ENCODE measurements at regions not wholly inside any gene's neighbourhood (a gene's known extent, or its start where the extent isn't known, plus 50 kb on each side); places are given as distances from the start of the nearest gene placed in this dataset.

DNA sequence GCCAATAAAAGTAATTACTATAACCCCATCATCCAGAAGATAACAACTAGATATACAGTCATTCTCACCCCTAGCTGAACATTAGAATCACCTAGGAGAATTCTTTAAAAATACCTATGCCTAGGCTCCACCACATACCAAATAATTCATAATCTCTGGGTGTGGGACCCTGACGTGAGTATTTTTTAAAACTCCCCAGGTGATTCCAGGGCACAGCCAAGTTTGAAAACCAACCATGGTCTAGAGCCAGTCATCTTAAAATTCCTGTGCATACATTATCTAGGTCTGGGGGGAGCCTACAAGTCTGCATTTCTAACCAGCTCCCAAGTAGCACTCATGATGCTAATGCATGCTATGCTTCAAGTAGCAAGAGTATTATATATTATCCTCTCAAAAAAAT, 281.0 kb upstream of the MTNR1B start (continued):
- no peak for TF ChIP-seq FOXA2 (IDR thresholded peaks at IDR 0.05)

DNA sequence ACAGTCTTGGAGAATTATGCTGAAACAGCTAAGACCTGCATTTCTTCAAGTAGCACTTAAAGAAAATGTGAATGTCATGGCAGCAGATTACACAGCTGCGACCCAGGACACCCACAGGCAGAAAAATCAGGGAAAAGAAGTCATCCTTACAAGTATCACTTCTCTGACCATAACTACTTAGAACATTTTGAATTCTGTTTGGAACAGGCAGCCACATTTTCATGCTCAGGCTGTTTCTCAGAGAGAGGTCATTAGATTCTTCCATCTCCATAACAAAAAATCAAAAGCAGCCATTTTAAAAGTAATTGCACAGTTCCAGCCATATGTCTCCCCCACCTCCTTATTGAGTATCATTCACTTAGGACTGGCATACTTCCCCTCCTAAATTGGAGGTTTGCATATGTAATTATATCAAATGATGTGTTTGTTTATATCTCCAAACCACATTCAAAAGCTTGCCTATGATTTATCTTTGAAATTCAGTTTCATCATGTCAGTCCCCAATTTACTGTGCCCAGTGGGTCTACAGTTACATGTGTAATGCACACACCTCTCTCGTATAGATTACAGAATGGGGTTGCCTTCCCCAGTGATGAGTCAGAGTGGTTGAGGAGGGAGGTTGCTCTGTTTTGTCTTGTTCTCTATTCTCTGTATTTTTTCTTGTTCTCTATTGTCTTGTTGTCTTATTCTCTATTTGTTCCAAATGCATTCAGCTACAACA, 276.5 kb upstream of the MTNR1B start:
- Histone ChIP-seq H3K36me3 (ENCODE audit: control insufficient read depth in 4 of 4, insufficient read depth in 3 of 4, low read depth in 1 of 4, low read length in 3 of 4) (no peaks in the 10 kb centered on the region), H3K4me1 (ENCODE audit: control insufficient read depth in 4 of 4, insufficient read depth in 4 of 4, low read length in 3 of 4) (no peaks in the 10 kb centered on the region), H3K4me3 (ENCODE audit: low read depth in 1 of 3, low read length in 3 of 3) (no peak overlapping the region), H3K9ac (ENCODE audit: low read depth in 1 of 2, low read length in 2 of 2) (no peak overlapping the region), H3K9me3 (ENCODE audit: control insufficient read depth in 4 of 4, low read length in 3 of 4) (no peaks in the 10 kb centered on the region), H3K27me3 (ENCODE audit: control insufficient read depth in 4 of 4, insufficient read depth in 4 of 4, low read length in 3 of 4) (peaks cover 0 to 3% (median 0%) of the 10 kb centered on the region in 4 donors), H3K27ac (ENCODE audit: low read depth in 1 of 2, low read length in 2 of 2) (no peak overlapping the region)
- 63% methylated on average over 2 of the region's 2 CpGs for WGBS
- TF ChIP-seq, protein P1, sequence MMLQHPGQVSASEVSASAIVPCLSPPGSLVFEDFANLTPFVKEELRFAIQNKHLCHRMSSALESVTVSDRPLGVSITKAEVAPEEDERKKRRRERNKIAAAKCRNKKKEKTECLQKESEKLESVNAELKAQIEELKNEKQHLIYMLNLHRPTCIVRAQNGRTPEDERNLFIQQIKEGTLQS (IDR thresholded peaks at IDR 0.05): no peak
- TF ChIP-seq, protein P2, sequence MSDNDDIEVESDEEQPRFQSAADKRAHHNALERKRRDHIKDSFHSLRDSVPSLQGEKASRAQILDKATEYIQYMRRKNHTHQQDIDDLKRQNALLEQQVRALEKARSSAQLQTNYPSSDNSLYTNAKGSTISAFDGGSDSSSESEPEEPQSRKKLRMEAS (IDR thresholded peaks at IDR 0.05): no peak
- TF ChIP-seq FOXA2 (IDR thresholded peaks at IDR 0.05) (no peak), YY1 (IDR thresholded peaks at IDR 0.05) (no peak), RXRA (IDR thresholded peaks at IDR 0.05) (no peak), FOXA1 (IDR thresholded peaks at IDR 0.05) (no peak), SP1 (IDR thresholded peaks at IDR 0.05) (no peak), NR2F2 (IDR thresholded peaks at IDR 0.05) (no peak), TAF1 (conservative IDR thresholded peaks at IDR 0.05) (no peak), HNF4A (conservative IDR thresholded peaks at IDR 0.05) (no peak), EGR1 (IDR thresholded peaks at IDR 0.05; ENCODE audit: low read depth in 2 of 2) (no peak), GABPA (IDR thresholded peaks at IDR 0.05 in 1 of 2, conservative IDR thresholded peaks at IDR 0.05 in 1 of 2) (no peak), HNF4G (IDR thresholded peaks at IDR 0.05) (no peak)
- TF ChIP-seq, protein P3, sequence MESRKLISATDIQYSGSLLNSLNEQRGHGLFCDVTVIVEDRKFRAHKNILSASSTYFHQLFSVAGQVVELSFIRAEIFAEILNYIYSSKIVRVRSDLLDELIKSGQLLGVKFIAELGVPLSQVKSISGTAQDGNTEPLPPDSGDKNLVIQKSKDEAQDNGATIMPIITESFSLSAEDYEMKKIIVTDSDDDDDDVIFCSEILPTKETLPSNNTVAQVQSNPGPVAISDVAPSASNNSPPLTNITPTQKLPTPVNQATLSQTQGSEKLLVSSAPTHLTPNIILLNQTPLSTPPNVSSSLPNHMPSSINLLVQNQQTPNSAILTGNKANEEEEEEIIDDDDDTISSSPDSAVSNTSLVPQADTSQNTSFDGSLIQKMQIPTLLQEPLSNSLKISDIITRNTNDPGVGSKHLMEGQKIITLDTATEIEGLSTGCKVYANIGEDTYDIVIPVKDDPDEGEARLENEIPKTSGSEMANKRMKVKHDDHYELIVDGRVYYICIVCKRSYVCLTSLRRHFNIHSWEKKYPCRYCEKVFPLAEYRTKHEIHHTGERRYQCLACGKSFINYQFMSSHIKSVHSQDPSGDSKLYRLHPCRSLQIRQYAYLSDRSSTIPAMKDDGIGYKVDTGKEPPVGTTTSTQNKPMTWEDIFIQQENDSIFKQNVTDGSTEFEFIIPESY (IDR thresholded peaks at IDR 0.05): no peak
- TF ChIP-seq, protein P4, sequence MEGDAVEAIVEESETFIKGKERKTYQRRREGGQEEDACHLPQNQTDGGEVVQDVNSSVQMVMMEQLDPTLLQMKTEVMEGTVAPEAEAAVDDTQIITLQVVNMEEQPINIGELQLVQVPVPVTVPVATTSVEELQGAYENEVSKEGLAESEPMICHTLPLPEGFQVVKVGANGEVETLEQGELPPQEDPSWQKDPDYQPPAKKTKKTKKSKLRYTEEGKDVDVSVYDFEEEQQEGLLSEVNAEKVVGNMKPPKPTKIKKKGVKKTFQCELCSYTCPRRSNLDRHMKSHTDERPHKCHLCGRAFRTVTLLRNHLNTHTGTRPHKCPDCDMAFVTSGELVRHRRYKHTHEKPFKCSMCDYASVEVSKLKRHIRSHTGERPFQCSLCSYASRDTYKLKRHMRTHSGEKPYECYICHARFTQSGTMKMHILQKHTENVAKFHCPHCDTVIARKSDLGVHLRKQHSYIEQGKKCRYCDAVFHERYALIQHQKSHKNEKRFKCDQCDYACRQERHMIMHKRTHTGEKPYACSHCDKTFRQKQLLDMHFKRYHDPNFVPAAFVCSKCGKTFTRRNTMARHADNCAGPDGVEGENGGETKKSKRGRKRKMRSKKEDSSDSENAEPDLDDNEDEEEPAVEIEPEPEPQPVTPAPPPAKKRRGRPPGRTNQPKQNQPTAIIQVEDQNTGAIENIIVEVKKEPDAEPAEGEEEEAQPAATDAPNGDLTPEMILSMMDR (IDR thresholded peaks at IDR 0.05; ENCODE audit: low read depth, low read length, missing input control): no peak
- TF ChIP-seq, protein P5, sequence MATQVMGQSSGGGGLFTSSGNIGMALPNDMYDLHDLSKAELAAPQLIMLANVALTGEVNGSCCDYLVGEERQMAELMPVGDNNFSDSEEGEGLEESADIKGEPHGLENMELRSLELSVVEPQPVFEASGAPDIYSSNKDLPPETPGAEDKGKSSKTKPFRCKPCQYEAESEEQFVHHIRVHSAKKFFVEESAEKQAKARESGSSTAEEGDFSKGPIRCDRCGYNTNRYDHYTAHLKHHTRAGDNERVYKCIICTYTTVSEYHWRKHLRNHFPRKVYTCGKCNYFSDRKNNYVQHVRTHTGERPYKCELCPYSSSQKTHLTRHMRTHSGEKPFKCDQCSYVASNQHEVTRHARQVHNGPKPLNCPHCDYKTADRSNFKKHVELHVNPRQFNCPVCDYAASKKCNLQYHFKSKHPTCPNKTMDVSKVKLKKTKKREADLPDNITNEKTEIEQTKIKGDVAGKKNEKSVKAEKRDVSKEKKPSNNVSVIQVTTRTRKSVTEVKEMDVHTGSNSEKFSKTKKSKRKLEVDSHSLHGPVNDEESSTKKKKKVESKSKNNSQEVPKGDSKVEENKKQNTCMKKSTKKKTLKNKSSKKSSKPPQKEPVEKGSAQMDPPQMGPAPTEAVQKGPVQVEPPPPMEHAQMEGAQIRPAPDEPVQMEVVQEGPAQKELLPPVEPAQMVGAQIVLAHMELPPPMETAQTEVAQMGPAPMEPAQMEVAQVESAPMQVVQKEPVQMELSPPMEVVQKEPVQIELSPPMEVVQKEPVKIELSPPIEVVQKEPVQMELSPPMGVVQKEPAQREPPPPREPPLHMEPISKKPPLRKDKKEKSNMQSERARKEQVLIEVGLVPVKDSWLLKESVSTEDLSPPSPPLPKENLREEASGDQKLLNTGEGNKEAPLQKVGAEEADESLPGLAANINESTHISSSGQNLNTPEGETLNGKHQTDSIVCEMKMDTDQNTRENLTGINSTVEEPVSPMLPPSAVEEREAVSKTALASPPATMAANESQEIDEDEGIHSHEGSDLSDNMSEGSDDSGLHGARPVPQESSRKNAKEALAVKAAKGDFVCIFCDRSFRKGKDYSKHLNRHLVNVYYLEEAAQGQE (IDR thresholded peaks at IDR 0.05): no peak
- DNase-seq (ENCODE audit: low spot score): no peak

All from liver (tissue), 8 donors.